ENCODE measurements at regions not wholly inside any gene's neighbourhood (a gene's known extent, or its start where the extent isn't known, plus 50 kb on each side); places are given as distances from the start of the nearest gene placed in this dataset.
A peak's percentile ranks its signal among the peaks of the same experiment; 100 is the strongest.

- no peak for FAIRE-seq
- Histone ChIP-seq H2BK12ac (ENCODE audit: low read depth, low read length) (no peak overlapping the region), H2BK120ac (replicated peaks; ENCODE audit: low read depth, low read length) (no peak overlapping the region), H3K9me3 (ENCODE audit: insufficient read depth in 2 of 2, low read depth in 1 of 2, low read length in 1 of 2) (no peaks in the 10 kb centered on the region; a peak in 1 of 4 replicates), H4K20me1 (replicated peaks in 1 of 2; ENCODE audit: control insufficient read depth in 1 of 2, insufficient read depth in 2 of 2, low read length in 2 of 2) (no peaks in the 10 kb centered on the region), H3K23me2 (ENCODE audit: low read depth, low read length) (peaks cover 7% of the 10 kb centered on the region; the same call in 1 of the 2 replicates), H2AFZ (ENCODE audit: low read length) (no peak overlapping the region), H2AK5ac (ENCODE audit: low read depth, low read length) (no peak overlapping the region), H4K5ac (ENCODE audit: insufficient read length, low read depth, low read length) (no peak overlapping the region), H3K18ac (ENCODE audit: extremely low read depth, low read length) (no peak overlapping the region), H3K4ac (replicated peaks; ENCODE audit: insufficient read length, low read depth, low read length) (no peak overlapping the region), H3K36me3 (ENCODE audit: control insufficient read depth in 2 of 4, insufficient read depth in 4 of 4, low read length in 3 of 4) (no peaks in the 10 kb centered on the region), H3K79me1 (ENCODE audit: low read depth, low read length) (no peaks in the 10 kb centered on the region), H3K23ac (ENCODE audit: insufficient read length) (no peak overlapping the region), H4K8ac (ENCODE audit: extremely low read depth, insufficient read depth, low read length) (no peak overlapping the region), H3K27me3 (replicated peaks in 1 of 4; ENCODE audit: control insufficient read depth in 3 of 4, extremely low read depth in 1 of 4, insufficient read depth in 3 of 4, low read length in 3 of 4) (peaks cover 0 to 1% (median 0%) of the 10 kb centered on the region in 4 experiments; a peak in 2 of 7 replicates), H3K79me2 (ENCODE audit: control insufficient read depth in 1 of 2, insufficient read depth in 2 of 2, low read length in 2 of 2) (no peaks in the 10 kb centered on the region), H4K91ac (replicated peaks; ENCODE audit: insufficient read length, low read length) (no peak overlapping the region), H2BK20ac (ENCODE audit: low read length) (no peak overlapping the region), H3K14ac (ENCODE audit: insufficient read length) (no peak overlapping the region), H3K4me1 (replicated peaks in 1 of 4; ENCODE audit: control insufficient read depth in 3 of 4, insufficient read depth in 4 of 4, low read length in 3 of 4) (peaks cover 4 to 19% (median 8%) of the 10 kb centered on the region in 4 experiments), H3K27ac (ENCODE audit: low read depth, low read length) (no peak overlapping the region), H2BK5ac (ENCODE audit: low read depth, low read length) (no peak overlapping the region), H2BK15ac (ENCODE audit: low read length) (0 out of 2 replicates have a peak overlapping the region, but pooled peaks have one; percentile 46), H3K4me2 (ENCODE audit: insufficient read depth in 1 of 2, low read depth in 2 of 2, low read length in 2 of 2) (no peak overlapping the region), H3K56ac (replicated peaks; ENCODE audit: insufficient read length, low read depth, low read length) (no peak overlapping the region), H3K4me3 (ENCODE audit: extremely low read depth in 1 of 4, insufficient read depth in 2 of 4, low read depth in 3 of 4, low read length in 4 of 4) (no peak overlapping the region), H3K9ac (replicated peaks in 1 of 4; ENCODE audit: extremely low read depth in 1 of 4, low read depth in 3 of 4, low read length in 3 of 4) (no peak overlapping the region)
- ChIA-PET POLR2A (ENCODE audit: partially characterized antibody) (interaction anchor here (0.6 kb wide), 1 partner anchor 24 kb away, joined by 3 read pairs; no protein-coding TSS in a partner anchor), CTCF (ENCODE audit: partially characterized antibody) (interaction anchor here (0.7 to 2.0 kb wide), 3 partner anchors 19 to 373 kb away, joined by 3 to 5 read pairs (median 3); no protein-coding TSS in a partner anchor)
- DNase-seq (ENCODE audit: low read depth in 1 of 2, low spot score in 2 of 2), result no peak
- 93% methylated on average over 3 of the region's 3 CpGs; no CpG with 5 or more reads in 1 of the 2 experiments for WGBS, 2 experiments (ENCODE audit: extremely low coverage in 1 of 2, insufficient coverage in 1 of 2, insufficient read length in 1 of 2, insufficient replicate concordance in 2 of 2, low coverage in 1 of 2, low lambda C conversion rate in 2 of 2, missing lambda C conversion rate in 1 of 2)
- no peak for TF ChIP-seq HDAC6 (IDR thresholded peaks at IDR 0.05; ENCODE audit: low read depth, low read length)
- no peak for TF ChIP-seq BRCA1 (IDR thresholded peaks at IDR 0.05; ENCODE audit: low read depth, low read length)
- no peak for TF ChIP-seq CTCF (IDR thresholded peaks at IDR 0.05; ENCODE audit: control extremely low read depth in 1 of 3, insufficient read depth in 1 of 3, low read depth in 1 of 3, low read length in 3 of 3)
- TF ChIP-seq POLR2A (IDR thresholded peaks at IDR 0.05; ENCODE audit: control extremely low read depth in 1 of 2, low read depth in 2 of 2, low read length in 2 of 2), result no peak
- no peak for TF ChIP-seq MAFK (IDR thresholded peaks at IDR 0.05; ENCODE audit: low read depth, low read length)
- no peak for TF ChIP-seq SP1 (IDR thresholded peaks at IDR 0.05; ENCODE audit: low read depth, low read length)
- TF ChIP-seq SIX5 (IDR thresholded peaks at IDR 0.05; ENCODE audit: low read depth, low read length), result no peak
- no peak for TF ChIP-seq SIRT6 (IDR thresholded peaks at IDR 0.05; ENCODE audit: low read length)
- no peak for TF ChIP-seq KDM4A (IDR thresholded peaks at IDR 0.05; ENCODE audit: low read depth, low read length, severe bottlenecking)
- no peak for TF ChIP-seq MAX (IDR thresholded peaks at IDR 0.05)
- TF ChIP-seq SP2 (IDR thresholded peaks at IDR 0.05; ENCODE audit: low read length), result no peak
- TF ChIP-seq ZNF274 (IDR thresholded peaks at IDR 0.05; ENCODE audit: borderline replicate concordance, extremely low read depth, low read length), result no peak
Measured at GRCh38 chr7:47639495-47640110, 57.7 kb upstream of the TNS3 start.
